Eye (tissue), 1 donor: ENCODE measurements at regions not wholly inside any gene's neighbourhood (a gene's known extent, or its start where the extent isn't known, plus 50 kb on each side); places are given as distances from the start of the nearest gene placed in this dataset.

ENCODE experiments used
- DNase-seq: peaks from one replicate; pipeline ENCODE4 v3.0.0-alpha.2; 2015

DNA sequence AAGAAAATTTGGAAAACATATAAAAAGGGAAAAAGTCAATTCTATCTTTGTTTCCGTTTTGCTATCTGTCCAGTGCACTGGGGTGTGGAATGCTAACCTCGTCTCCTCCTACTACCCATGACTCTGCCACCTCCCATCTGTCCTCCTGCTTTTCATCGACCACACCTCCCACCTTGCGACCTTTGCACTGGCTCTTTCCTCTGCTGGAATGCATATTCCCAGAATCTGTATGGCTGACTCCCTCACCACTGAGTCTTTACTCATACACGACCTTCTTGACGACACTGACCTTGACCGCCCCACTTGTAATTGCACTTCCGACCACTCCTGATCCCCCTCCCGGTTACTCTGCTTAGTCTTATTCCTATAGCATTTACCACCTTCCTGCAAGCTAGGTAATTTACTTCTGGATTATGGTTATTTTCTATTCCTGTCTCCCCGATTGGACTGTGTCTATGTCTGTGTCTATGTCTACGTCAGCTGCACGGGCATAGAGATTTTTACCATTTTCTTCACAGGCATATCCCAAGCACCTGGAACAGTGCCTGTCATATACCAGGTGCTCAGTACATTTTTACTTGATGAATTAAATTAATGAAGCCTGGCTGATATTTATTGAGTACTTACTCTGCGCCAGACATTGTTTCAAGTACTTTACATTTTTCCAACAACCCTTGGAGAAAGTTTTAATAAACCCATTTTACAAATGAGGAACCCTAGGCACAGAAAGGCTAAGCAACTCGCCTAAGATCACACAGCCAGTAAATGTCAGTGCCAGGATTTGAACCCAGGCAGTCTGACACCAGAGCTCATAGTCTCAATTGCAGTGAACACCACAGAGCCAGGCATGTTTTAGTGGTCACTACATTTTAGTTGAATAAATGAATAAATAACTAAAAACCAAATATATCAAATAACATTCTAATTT, 54.0 kb upstream of the SLC22A11 start:
- no peak for DNase-seq

DNA sequence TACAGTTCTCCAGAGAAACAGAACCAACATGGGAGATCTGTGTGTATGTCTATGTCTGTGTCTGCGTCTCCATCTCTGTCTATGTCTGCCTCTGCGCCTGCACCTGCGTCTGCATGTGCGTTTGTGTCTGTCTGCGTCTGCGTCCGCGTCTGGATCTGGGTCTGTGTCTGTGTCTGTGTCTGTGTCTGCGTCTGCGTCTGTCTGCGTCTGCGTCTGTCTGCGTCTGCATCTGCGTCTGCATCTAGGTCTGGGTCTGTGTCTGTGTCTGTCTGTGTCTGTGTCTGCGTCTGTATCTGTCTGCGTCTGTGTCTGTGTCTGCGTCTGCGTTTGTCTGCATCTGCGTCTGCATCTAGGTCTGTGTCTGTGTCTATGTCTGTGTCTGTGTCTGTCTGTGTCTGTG, 53.1 kb upstream of the SLC22A11 start:
- DNase-seq, result no peak

DNA sequence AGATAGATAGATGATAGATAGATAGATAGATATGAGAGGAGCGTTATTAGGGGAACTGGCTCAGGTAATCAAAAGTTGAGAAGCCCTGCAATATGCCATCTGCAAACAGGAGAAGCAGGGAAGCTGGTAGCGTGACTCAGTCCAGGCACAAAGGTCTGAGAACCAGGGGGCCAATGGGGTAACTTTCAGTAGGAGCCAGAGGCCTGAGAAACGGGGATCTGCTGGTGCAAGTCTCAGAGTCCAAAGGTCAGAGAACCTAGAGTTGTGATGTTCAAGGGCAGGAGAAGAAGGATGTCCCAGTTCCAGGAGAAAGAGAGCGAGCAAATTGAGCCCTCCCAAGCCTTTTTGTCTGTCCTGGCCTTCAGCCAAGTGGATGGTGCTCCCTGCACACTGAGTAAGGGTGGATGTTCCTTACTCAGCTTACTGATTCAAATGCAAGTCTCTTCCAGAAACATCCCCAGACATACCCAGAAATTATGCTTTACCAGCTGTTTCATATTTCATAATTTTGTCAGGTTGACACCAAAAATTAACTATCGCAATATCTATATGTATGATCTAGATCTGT, 52.5 kb upstream of the SLC22A11 start:
- no peak for DNase-seq

DNA sequence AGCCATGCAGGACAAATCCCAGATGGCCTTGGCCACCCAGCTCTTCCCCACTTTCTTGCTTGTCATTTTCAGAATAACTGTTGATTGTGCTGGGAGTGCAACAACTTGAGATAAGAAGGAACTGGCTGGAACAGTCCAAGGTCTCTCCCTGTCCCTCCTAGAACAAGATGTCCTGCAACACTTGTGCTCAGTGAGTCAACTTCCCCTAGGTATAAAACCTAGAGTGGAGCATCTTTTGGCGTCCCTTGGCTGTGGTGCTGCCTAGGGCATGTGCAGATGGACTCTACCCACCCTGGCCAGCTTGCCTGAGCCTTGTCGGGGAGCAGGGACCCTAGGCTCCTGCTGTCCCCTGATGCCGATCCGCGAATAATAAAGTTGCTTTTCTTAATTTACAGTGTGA, 50.7 kb upstream of the SLC22A11 start:
- no peak for DNase-seq
